OCI-LY3 (cell line): ENCODE measurements at regions not wholly inside any gene's neighbourhood (a gene's known extent, or its start where the extent isn't known, plus 50 kb on each side); places are given as distances from the start of the nearest gene placed in this dataset.

Experiments used
- H2AFZ ChIP-seq: fragments of 200-600, 300-600 bp; shearing (Covaris generic); 2 replicates; pipeline ENCODE4 v1.6.0; 2014; ENCODE audit warnings: antibody characterized with exemption, low read depth, low read length
- H3K27ac ChIP-seq: fragments of 200-600, 300-600 bp; sonication (generic); 2 replicates; pipeline ENCODE4 v1.5.1; 2014; ENCODE audit warnings: mild to moderate bottlenecking, low read length, moderate library complexity, mixed read lengths
- H3K27me3 ChIP-seq: fragments of 200-600, 300-600 bp; sonication (generic); 2 replicates; pipeline ENCODE4 v1.6.1; 2014; ENCODE audit warnings: low read depth, low read length, mixed read lengths
- H3K36me3 ChIP-seq: fragments of 200-600, 300-600 bp; sonication (generic); replicated peaks from 2 replicates; pipeline ENCODE3; 2014; ENCODE audit warnings: low read depth, low read length, mixed read lengths
- H3K4me1 ChIP-seq: fragments of 300-600, 200-600 bp; sonication (generic); 2 replicates; pipeline ENCODE4 v1.6.1; 2014; ENCODE audit warnings: low read length, mixed read lengths
- H3K4me2 ChIP-seq: fragments of 200-600, 300-600 bp; sonication (generic); 2 replicates; pipeline ENCODE4 v1.6.1; 2014; ENCODE audit warnings: low read length, mixed read lengths
- H3K4me3 ChIP-seq: fragments of 300-600, 200-600 bp; sonication (generic); 2 replicates; pipeline ENCODE4 v1.5.1; 2014; ENCODE audit warnings: antibody characterized with exemption, mild to moderate bottlenecking, low read length, moderate library complexity
- H3K79me2 ChIP-seq: fragments of 300-600, 200-600 bp; shearing (Covaris generic); 2 replicates; pipeline ENCODE4 v1.6.1; 2014; ENCODE audit warnings: mild to moderate bottlenecking, low read length, mixed read lengths
- H3K9ac ChIP-seq: fragments of 300-600, 200-600 bp; shearing (Covaris generic); 2 replicates; pipeline ENCODE4 v1.6.0; 2014; ENCODE audit warnings: mild to moderate bottlenecking, low read length, moderate library complexity
- H3K9me3 ChIP-seq: fragments of 200-600, 300-600 bp; shearing (Covaris generic); 2 replicates; pipeline ENCODE4 v1.6.1; 2014; ENCODE audit warnings: low read length, mixed read lengths; ENCODE audit not compliant: insufficient read depth
- H4K20me1 ChIP-seq: fragments of 200-600, 300-600 bp; sonication (generic); 2 replicates; pipeline ENCODE4 v1.6.1; 2016; ENCODE audit warnings: low read length, mixed read lengths; ENCODE audit not compliant: insufficient read depth
- CTCF ChIP-seq: fragments of 200-600, 300-600 bp; sonication (generic); IDR thresholded peaks from 2 replicates; pipeline ENCODE4 v1.5.1; 2014; ENCODE audit warnings: antibody characterized with exemption, low read length, low read depth
- EZH2phosphoT487 ChIP-seq: fragments of 200-600 bp; shearing (Covaris generic); IDR thresholded peaks from 2 replicates; pipeline ENCODE4 v1.6.1; 2018; ENCODE audit warnings: antibody characterized with exemption, mixed run types, low read depth

GRCh38 chr3:99508191-99508590 is 130.2 kb upstream of the COL8A1 start:
- H4K20me1 ChIP-seq = no peaks in the 10 kb centered on the region
- no peaks in the 10 kb centered on the region for H3K79me2 ChIP-seq
- no peak overlapping the region for H3K4me3 ChIP-seq
- H3K36me3 ChIP-seq = no peaks in the 10 kb centered on the region
- no peak overlapping the region for H3K27ac ChIP-seq
- H3K9ac ChIP-seq = no peak overlapping the region
- peaks cover 24% of the 10 kb centered on the region for H3K4me1 ChIP-seq
- H3K9me3 ChIP-seq = no peaks in the 10 kb centered on the region
- H2AFZ ChIP-seq = no peak overlapping the region
- no peak overlapping the region for H3K4me2 ChIP-seq
- no peak for TF ChIP-seq EZH2phosphoT487
- no peak for TF ChIP-seq CTCF
- no peaks in the 10 kb centered on the region for H3K27me3 ChIP-seq

GRCh38 chr3:99505646-99506269 is 132.6 kb upstream of the COL8A1 start:
- Histone ChIP-seq H3K9me3 (no peaks in the 10 kb centered on the region), H3K27me3 (no peaks in the 10 kb centered on the region), H3K36me3 (no peaks in the 10 kb centered on the region), H3K27ac (peak overlapping the region; percentile 77), H3K4me3 (peak overlapping the region; percentile 45), H3K4me1 (peaks cover 22% of the 10 kb centered on the region), H4K20me1 (no peaks in the 10 kb centered on the region), H3K4me2 (peak overlapping the region; percentile 75), H3K9ac (peak overlapping the region; percentile 49), H3K79me2 (no peaks in the 10 kb centered on the region), H2AFZ (peak overlapping the region; percentile 79)
- TF ChIP-seq CTCF (no peak), EZH2phosphoT487 (no peak)

DNA sequence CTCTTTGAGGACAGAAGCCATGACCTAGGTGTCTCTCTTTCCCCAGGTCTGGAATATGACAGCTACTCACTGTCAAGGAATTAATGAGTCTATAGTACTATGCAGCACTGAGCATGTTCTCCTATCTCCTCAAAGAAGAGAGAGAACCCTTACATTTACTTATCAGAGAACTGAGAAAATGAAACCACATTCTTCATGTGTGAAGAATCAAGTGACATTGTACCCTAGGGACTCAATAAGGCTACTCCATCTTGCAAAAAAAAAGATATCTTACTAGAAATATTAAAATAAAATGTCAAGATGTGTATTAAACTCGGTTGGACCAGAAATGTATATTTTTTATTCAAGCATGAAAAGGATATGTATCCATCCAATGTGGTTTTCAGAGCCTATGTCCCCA is 133.2 kb upstream of the COL8A1 start:
- TF ChIP-seq CTCF (no peak), EZH2phosphoT487 (no peak)
- H2AFZ ChIP-seq = peak overlapping the region; percentile 79
- H4K20me1 ChIP-seq = no peaks in the 10 kb centered on the region
- H3K27me3 ChIP-seq = no peaks in the 10 kb centered on the region
- no peaks in the 10 kb centered on the region for H3K36me3 ChIP-seq
- no peaks in the 10 kb centered on the region for H3K9me3 ChIP-seq
- peak overlapping the region; percentile 75 for H3K4me2 ChIP-seq
- peak overlapping the region; percentile 49 for H3K9ac ChIP-seq
- peak overlapping the region; percentile 45 for H3K4me3 ChIP-seq
- H3K79me2 ChIP-seq = no peaks in the 10 kb centered on the region
- H3K27ac ChIP-seq = peak overlapping the region; percentile 77
- peaks cover 22% of the 10 kb centered on the region for H3K4me1 ChIP-seq

- TF ChIP-seq EZH2phosphoT487 = no peak
- no peaks in the 10 kb centered on the region for H3K36me3 ChIP-seq
- no peak overlapping the region for H3K4me2 ChIP-seq
- H3K4me1 ChIP-seq = peaks cover 28% of the 10 kb centered on the region
- H3K9ac ChIP-seq = no peak overlapping the region
- H3K79me2 ChIP-seq = no peaks in the 10 kb centered on the region
- no peak overlapping the region for H3K4me3 ChIP-seq
- H3K27ac ChIP-seq = no peak overlapping the region
- no peaks in the 10 kb centered on the region for H4K20me1 ChIP-seq
- no peak overlapping the region for H2AFZ ChIP-seq
- no peaks in the 10 kb centered on the region for H3K9me3 ChIP-seq
- no peaks in the 10 kb centered on the region for H3K27me3 ChIP-seq
These were observed 134.1 kb upstream of the COL8A1 start for GRCh38 chr3:99504258-99504657.
